Heart right ventricle (tissue), 16 donors: ENCODE measurements at regions not wholly inside any gene's neighbourhood (a gene's known extent, or its start where the extent isn't known, plus 50 kb on each side); places are given as distances from the start of the nearest gene placed in this dataset.

Experiments used
- ATAC-seq, 8 donors: fragments of 200-7000 bp; cut with Tn5 transposase; one replicate each; pipeline ENCODE4 v1.9.1; 2020; ENCODE audit warnings: mild to moderate bottlenecking in 8 of 8, moderate library complexity in 8 of 8, moderate number of reproducible peaks in 1 of 8
- DNase-seq, 2 donors: peaks; one replicate each; pipeline ENCODE4 v3.0.0-alpha.2; 2020
- H3K27ac ChIP-seq, 10 donors: fragments of 200-600 bp; sonication (generic) in 2 of 10; one replicate each; pipeline versions ENCODE4 v1.5.0 to v1.8.0; 2020 to 2022; ENCODE audit warnings: mild to moderate bottlenecking in 3 of 10
- H3K27me3 ChIP-seq, 7 donors: fragments of 200-600 bp; one replicate each; pipeline ENCODE4 v1.8.0; 2021 to 2022; ENCODE audit warnings: mild to moderate bottlenecking in 2 of 7
- H3K36me3 ChIP-seq, 9 donors: fragments of 200-600 bp; sonication (generic) in 1 of 9; one replicate each; pipeline versions ENCODE4 v1.5.0 to v1.8.0; 2020 to 2022; ENCODE audit warnings: mild to moderate bottlenecking in 2 of 9
- H3K4me1 ChIP-seq, 9 donors: fragments of 200-600 bp; sonication (generic) in 1 of 9; one replicate each; pipeline versions ENCODE4 v1.5.0 to v1.8.0; 2020 to 2022; ENCODE audit warnings: mild to moderate bottlenecking in 4 of 9
- H3K4me3 ChIP-seq, 10 donors: fragments of 200-600 bp; sonication (generic) in 2 of 10; one replicate each; pipeline versions ENCODE4 v1.5.0 to v1.8.0; 2020 to 2022; ENCODE audit warnings: mild to moderate bottlenecking in 7 of 10, moderate library complexity in 2 of 10
- H3K9me3 ChIP-seq, 11 donors: fragments of 200-600 bp in 10 of 11; sonication (generic) in 2 of 11; one replicate each; pipeline versions ENCODE4 v1.5.0 to v1.8.0; 2013 to 2022; ENCODE audit warnings: mild to moderate bottlenecking in 2 of 11, control low read depth in 1 of 11, moderate library complexity in 1 of 11
- CTCF ChIP-seq, 9 donors: fragments of 200-600 bp; sonication (generic) in 2 of 9; IDR thresholded peaks; one replicate each; pipeline versions ENCODE4 v1.5.0 to v1.8.0; 2021 to 2022; ENCODE audit warnings: antibody characterized with exemption in 9 of 9, mild to moderate bottlenecking in 5 of 9, moderate library complexity in 1 of 9
- WGBS, 2 donors: extraction: QIAGEN DNeasy Blood & Tissue Kit; methylation state at CpG; one replicate each; pipeline ENCODE4 v1.1.7; 2013; ENCODE audit warnings: inconsistent platforms in 1 of 2; 5-methylcytosine and 5-hydroxymethylcytosine counted together
- intact Hi-C, 10 donors: fragments of 100-400 bp; cut with DNase I; formaldehyde crosslinking; loops; one replicate each; pipeline versions ENCODE4 v1.11.1 to v1.14.2; 2022
- donor health status: Arrhythmogenic right ventricular cardiomyopathy.
- donor health status: ischemic (EF 13 %, LVEDD 7.1; RV severe dilation, severe dysfunction).
- donor health status: healthy with polysubstance abuse.
- donor health status: DM: no; HTN: yes; CAD: no.
- donor health status: DM: no; HTN: no; CAD: no.
- donor health status: ischemic (EF 25% LVEDD 6.9; RV normal size, moderate dysfunction).
- donor health status: ischemic (EF 25% LVEDD 5.7; RV mildly dilated, moderate dysfunction).
- donor health status: healthy.
- donor health status: DM: yes; HTN: yes; CAD: no.
- donor health status: Ischemic cardiomyopathy.
- donor health status: ischemic (EF 35%, LVEDD 5.7; RV mildly dilated, moderate dysfunction).
- donor health status: nonischemic (EF 11% LVEDD 7.7; RV severe dilation, severe dysfunction).
- donor health status: DM: yes; HTN: yes; CAD: no.
- donor health status: PGD.
- donor health status: ischemic (EF 29% LVEDD 5.4; RV normal size, mild dysfunction).
- donor health status: nonischemic (EF 23%, LVEDD 6.1; RV moderate dilation, normal function).

GRCh38 chr16:17629936-17630335, 159.2 kb upstream of the XYLT1 start:
- no peak overlapping the region for H3K4me3 ChIP-seq
- no peak for TF ChIP-seq CTCF (IDR thresholded peaks at IDR 0.05)
- no peak overlapping the region for H3K27ac ChIP-seq
- no peaks in the 10 kb centered on the region for H3K4me1 ChIP-seq
- DNase-seq (no peak), ATAC-seq (no peak)
- H3K36me3 ChIP-seq: no peaks in the 10 kb centered on the region
- peaks cover 0 to 30% (median 12%) of the 10 kb centered on the region in 11 donors for H3K9me3 ChIP-seq
- WGBS, 2 donors: 76 to 78% methylated on average over 5 of the region's 5 CpGs
- intact Hi-C loops: no loop called here
- peaks cover 0 to 23% (median 6%) of the 10 kb centered on the region in 7 donors for H3K27me3 ChIP-seq

- DNase-seq: no peak
- no peak for TF ChIP-seq CTCF (IDR thresholded peaks at IDR 0.05)
- Histone ChIP-seq H3K27me3 (peaks cover 0 to 19% (median 2%) of the 10 kb centered on the region in 7 donors), H3K4me1 (no peaks in the 10 kb centered on the region), H3K4me3 (no peak overlapping the region), H3K9me3 (peaks cover 0 to 39% (median 12%) of the 10 kb centered on the region in 11 donors), H3K27ac (no peak overlapping the region), H3K36me3 (no peaks in the 10 kb centered on the region)
- ATAC-seq: no peak
- intact Hi-C loops: no loop called here
- WGBS, 2 donors: 44 to 73% methylated on average over 1 of the region's 1 CpG
Observed at GRCh38 chr16:17628983-17629382, 158.2 kb upstream of the XYLT1 start.

- 46 to 70% methylated on average over 3 of the region's 3 CpGs for WGBS, 2 donors
- intact Hi-C loops: no loop called here
- DNase-seq: no peak
- no peaks in the 10 kb centered on the region for H3K4me1 ChIP-seq
- H3K27ac ChIP-seq: no peak overlapping the region
- no peak for ATAC-seq
- H3K27me3 ChIP-seq: no peaks in the 10 kb centered on the region
- no peaks in the 10 kb centered on the region for H3K36me3 ChIP-seq
- TF ChIP-seq CTCF (IDR thresholded peaks at IDR 0.05): no peak
- H3K4me3 ChIP-seq: no peak overlapping the region
- H3K9me3 ChIP-seq: peaks cover 0 to 36% (median 12%) of the 10 kb centered on the region in 11 donors
Observed at GRCh38 chr16:17622366-17622765, 151.6 kb upstream of the XYLT1 start.

GRCh38 chr16:17619261-17619660, 148.5 kb upstream of the XYLT1 start:
- no peak for TF ChIP-seq CTCF (IDR thresholded peaks at IDR 0.05)
- ATAC-seq (no peak), DNase-seq (no peak)
- 85 to 89% methylated on average over 8 of the region's 8 CpGs for WGBS, 2 donors
- Histone ChIP-seq H3K27me3 (no peaks in the 10 kb centered on the region), H3K4me3 (no peak overlapping the region), H3K9me3 (peaks cover 0 to 5% (median 0%) of the 10 kb centered on the region in 11 donors), H3K36me3 (no peaks in the 10 kb centered on the region), H3K4me1 (no peaks in the 10 kb centered on the region), H3K27ac (no peak overlapping the region)
- intact Hi-C loops: no loop called here
